T-helper 2 cell treated with Interferon-gamma antibody and Interleukin-4, amounts not matched to agents 100 ng/mL and 5 ng/mL, for 36 hours (primary cell): ENCODE measurements at regions not wholly inside any gene's neighbourhood (a gene's known extent, or its start where the extent isn't known, plus 50 kb on each side); places are given as distances from the start of the nearest gene placed in this dataset.
"Not testable (repeated sequence)": the region's sequence is repeated elsewhere in the genome, so short reads cannot be mapped to it uniquely, and the experiment has no call there.

Source experiments
- intact Hi-C: fragments of 100-400 bp; cut with micrococcal nuclease; formaldehyde crosslinking; loops from one replicate; pipeline ENCODE4 v1.15.1; 2023

- intact Hi-C loops = no loop called here
Measured at GRCh38 chr12:116360579-116361413, 83.3 kb upstream of the MED13L start.

DNA sequence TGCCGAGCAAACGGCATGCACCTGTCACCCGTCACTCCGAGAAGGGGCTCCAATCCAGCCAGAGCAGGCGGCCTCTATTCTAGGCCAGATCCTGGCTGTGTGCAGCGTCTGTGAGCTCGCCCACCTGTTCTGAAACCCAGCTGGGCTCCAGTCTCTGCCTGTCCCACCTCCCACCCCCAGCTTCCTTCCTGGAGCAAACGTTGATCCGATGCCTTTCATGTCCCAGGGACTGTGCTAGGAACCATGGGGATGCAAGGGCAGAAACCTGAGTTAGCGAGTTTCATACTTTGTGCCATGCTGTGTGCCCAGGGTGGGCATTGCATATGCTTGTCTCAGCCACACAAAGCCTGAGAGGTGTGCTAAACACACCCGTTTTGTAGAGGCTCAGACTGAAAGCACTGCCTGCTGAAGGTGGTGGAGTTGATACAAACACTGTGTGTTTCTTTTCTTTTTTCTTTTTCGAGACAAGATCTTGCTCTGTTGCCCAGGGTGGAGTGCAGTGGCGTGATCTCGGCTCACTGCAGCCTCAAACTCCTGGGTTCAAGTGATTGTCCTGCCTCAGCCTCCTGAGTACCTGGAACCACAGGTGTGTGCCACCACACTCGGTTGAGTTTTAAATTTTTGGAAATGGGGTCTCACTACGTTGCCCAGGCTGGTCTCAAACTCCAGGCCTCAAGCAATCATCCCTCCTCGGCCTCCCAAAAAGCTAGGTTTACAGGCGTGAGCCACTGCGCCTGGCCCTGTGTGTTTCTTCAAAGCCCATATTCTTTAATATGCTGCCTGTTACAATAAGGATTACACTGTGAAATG is 84.1 kb upstream of the MED13L start:
- intact Hi-C loops = no loop called here

DNA sequence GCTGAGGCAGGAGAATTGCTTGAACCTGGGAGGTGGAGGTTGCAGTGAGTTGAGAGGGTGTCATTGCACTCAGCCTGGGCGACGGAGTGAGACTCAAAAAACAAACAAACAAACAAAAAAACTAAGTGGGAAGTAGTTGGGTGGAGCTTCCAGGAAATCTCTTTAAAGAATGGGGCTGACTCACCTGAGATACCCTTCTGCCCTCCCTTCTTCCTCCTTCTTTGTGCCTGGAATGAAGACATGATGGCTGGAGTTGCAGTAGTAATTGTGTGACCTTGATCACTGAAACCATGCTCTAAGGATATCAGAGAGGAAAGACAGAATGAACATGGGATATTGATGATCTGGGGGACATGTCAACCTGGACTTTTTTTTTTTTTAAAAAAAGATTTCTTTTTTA is 87.6 kb upstream of the MED13L start:
- intact Hi-C loops = no loop called here

GRCh38 chr12:116365606-116366455 is 88.3 kb upstream of the MED13L start:
- intact Hi-C loops = no loop called here

DNA sequence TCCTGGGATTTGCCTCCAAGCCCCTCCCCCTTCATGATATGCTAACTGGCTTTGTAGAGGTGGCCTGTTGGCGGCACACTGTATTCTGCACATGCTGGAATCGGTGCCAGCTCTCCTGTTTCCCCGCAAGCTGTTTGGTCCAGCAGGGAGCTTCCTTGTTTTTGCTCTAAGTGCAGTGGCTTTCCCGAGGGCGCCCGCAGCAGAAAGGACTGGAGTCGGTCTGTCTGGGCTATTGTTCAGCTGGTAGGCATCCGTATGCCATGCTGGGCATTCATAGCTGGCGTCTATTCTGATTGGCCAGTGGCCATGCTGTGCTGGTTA is 88.9 kb upstream of the MED13L start:
- intact Hi-C loops = no loop called here

- intact Hi-C loops = no loop called here
Measured at GRCh38 chr12:116366824-116367223, 89.3 kb upstream of the MED13L start.

DNA sequence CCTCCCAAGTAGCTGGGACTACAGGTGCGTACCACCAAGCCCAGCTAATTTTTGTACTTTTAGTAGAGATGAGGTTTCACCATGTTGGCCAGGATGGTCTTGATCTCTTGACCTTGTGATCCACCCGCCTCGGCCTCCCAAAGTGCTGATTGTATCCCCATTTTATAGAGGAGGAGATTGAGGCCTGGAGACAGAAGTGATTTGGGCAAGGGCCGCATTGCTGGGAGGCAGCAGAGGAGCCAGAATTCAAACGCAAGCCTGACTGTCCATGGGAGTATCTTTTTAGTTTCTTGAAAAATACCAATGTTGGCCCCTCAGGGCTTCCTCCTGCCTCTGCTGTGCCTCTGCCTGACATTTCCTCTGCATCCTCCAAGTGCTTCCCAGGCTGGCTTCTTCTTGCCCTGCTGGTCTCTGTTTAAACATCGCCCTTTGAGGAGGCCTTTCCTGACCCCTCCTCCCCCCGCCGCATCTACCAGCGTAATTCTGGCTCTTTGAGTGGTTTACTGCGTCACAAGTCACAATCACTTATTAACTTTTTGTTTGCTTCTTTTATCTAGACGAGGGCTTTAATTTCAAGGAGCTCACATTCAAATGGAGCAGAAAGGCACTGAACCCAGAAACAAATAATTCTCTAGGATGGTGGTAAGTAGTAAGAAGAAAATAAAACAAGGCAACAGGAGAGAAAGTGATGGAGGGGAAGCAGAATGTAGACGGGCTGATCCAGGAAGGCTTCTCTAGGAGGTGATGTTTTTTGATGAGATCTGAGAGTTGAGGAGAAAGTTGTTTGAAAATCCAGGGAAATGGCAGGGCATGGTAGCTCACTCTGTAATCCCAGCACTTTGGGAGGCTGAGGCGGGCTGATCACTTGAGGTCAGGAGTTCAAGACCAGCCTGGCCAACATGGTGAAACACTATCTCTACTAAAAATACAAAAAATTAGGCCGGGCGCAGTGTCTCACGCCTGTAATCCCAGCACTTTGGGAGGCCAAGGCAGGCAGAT is 91.0 kb upstream of the MED13L start:
- intact Hi-C loops = no loop called here

DNA sequence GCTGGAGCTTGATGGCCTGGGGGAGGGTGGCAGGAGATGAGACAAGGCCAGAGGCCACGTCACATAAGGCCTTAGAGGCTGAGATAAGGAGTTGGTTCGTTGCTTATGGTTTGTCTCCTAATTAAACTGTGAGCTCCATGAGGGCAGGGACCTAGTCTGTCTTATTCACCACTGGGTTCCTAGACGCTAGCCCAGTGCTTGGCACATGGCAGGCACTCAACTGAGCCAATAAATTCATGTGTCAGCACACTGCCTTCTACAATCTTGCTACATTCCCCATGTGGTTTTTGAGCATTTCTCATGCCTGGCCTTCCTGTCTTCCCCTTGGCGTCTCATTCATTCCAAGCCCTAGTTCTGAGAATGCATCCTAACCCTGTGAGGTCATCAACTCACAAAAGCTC is 92.5 kb upstream of the MED13L start:
- intact Hi-C loops = no loop called here

DNA sequence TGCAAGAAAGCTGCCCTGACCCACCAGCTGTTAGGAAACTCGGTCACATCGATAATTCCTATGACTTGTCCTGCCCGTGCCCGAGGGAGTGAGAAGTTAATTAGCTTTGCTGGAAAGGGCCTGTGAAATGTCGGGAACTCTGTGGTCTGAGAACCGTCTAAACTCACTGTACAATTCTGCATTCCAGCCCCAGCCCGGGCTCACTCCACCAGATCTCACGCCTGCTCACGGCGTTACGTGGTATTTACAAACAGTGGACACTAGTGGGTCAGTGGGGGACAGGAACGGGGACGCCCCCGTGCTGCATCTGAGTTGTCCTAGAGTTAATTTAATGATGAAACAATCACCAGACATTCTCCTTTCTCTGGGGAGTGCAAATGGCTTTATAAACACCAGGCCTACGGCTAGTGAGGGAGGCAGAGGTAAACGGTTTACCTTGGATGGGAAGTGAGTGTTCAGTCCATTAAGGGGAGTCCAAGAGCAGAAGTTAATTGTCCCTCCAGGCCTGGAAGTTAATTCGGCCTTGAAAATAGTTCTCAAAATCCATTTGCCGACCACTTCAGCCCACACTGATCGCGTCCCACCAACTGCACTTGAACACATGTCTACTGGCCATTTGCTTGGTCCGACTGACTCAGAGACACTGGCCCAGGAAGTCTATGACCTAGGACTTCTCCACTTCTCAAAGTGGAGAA is 93.5 kb upstream of the MED13L start:
- intact Hi-C loops = no loop called here

- intact Hi-C loops = no loop called here
Measured at GRCh38 chr12:116372815-116373214, 95.3 kb upstream of the MED13L start.

DNA sequence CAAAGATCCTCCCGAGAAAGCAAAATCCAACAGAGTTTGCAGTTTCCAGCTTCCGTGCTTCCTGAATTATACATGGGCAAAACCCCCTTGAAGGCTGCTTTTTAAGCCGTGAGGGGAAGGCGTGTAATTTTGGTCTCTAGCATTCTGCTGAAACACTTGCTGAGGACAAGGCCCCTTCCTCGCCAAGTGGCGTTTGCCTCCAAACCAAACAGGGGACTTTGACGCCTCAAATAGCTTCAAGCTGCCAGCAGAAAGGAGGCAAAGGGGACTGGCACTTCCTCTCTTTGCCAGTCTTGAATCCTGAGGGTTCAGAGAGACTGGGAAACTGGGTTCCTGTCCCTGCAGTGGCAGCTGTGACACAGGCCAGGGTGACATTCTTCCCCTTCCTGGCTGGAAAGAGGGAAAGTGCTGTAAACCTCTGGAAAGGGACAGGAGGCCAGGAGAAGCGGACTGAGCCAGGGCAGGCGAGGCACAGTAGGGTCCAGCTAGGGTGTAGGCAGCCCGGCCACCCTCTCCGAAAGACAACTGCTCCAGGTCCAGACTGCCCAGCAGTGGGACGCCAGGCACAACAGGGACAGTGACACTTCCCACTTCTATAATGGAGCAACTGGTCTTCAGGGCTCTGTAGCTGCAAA is 96.2 kb upstream of the MED13L start:
- intact Hi-C loops = no loop called here

DNA sequence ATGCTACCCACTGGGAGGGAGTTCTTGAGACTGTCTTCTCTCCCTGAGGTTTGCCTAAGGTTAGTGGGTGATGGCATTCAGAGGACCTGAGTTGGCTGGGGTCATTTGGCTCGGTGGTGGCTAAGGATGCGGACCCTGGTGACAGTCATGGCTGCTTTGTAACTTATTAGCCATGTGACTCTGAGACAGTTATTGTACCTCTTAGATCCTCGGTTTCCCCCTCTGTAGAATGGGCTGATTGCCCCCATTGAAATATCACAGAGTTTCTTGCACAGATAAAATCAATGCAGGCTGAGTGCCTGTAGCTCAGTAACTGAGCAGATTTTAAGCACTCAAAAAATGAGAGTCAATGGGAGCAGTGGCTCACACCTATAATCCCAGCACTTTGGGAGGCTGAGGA is 96.7 kb upstream of the MED13L start:
- intact Hi-C loops = no loop called here

DNA sequence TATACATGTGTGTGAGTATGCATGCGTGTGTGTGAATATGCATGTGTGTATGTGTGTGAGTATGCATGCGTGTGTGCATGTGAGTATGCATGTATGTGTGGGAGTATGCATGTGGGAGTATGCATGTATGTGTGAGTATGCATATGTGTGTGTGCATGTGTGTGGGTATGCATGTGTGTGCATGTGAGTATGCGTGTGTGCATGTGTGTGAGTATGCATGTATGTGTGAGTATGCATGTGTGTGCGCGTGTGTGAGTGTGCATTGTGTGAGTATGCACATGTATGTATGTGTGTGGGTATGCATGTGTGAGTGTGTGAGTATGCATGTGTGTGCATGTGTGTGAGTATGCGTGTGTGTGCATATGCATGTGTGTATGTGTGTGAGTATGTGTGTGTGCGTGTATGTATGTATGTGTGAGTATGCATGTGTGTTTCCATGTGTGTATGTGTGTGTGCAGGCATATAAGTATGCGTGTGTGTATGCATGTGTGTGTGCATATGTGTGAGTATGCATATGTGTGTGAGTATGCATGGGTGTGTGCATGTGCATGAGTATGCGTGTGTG is 97.9 kb upstream of the MED13L start:
- intact Hi-C loops = no loop called here

GRCh38 chr12:116376354-116377193 is 99.1 kb upstream of the MED13L start:
- intact Hi-C loops = no loop called here

DNA sequence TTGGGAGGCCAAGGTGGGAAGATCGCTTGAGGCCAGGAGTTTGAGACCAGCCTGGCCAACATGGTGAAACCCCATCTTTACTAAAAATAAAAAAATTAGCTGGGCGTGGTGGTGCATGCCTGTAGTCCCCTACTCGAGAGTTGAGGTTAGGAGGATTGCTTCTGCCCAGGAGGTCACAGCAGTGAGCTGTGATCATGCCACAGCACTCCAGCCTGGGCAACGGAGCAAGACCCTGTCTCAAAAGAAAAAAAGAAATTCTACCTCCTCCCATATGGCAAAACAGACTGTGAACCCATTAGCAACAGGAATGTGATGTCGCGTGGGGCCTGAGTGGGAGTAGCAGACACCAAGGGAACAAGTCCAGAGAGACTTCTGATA is 99.7 kb upstream of the MED13L start:
- intact Hi-C loops = not testable (repeated sequence)

GRCh38 chr12:116378002-116378401 is 100.5 kb upstream of the MED13L start:
- intact Hi-C loops = no loop called here

GRCh38 chr12:116380108-116380507 is 102.6 kb upstream of the MED13L start:
- intact Hi-C loops = no loop called here

- intact Hi-C loops = not testable (repeated sequence)
Measured at GRCh38 chr12:116380740-116381139, 103.2 kb upstream of the MED13L start.
